GM18858 (cell line): ENCODE measurements at regions not wholly inside any gene's neighbourhood (a gene's known extent, or its start where the extent isn't known, plus 50 kb on each side); places are given as distances from the start of the nearest gene placed in this dataset.
A peak's percentile ranks its signal among the peaks of the same experiment; 100 is the strongest.
"Not testable (repeated sequence)": the region's sequence is repeated elsewhere in the genome, so short reads cannot be mapped to it uniquely, and the experiment has no call there.

Source experiments
- ATAC-seq: cut with Tn5 transposase; IDR thresholded peaks from one replicate; pipeline ENCODE4 v1.9.1; 2021; ENCODE audit not compliant: unreplicated experiment

GRCh38 chr13:111064661-111065060 lies 50.4 kb upstream of the ARHGEF7 start:
- ATAC-seq: no peak

GRCh38 chr13:111062966-111063365 lies 52.1 kb upstream of the ARHGEF7 start:
- no peak for ATAC-seq

DNA sequence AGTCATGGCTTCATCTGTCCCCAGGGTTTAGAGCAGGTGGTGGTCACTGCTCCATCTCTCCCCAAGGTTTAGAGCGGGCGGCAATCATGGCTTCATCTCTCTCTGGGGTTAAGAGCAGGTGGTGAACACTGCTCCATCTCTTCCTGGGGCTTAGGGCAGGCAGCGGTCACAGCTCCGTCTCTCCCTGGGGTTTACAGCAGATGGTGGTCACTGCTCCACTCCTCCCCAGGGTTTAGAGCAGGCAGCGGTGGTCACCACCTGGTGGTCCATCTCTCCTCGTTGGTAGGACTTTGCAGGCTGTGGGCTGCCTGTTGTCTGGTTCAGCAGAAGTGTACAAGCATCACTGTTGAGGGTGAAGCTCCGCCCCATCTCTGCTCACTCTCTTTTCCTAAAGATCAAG lies 52.8 kb upstream of the ARHGEF7 start:
- no peak for ATAC-seq

GRCh38 chr13:111061358-111062045 lies 53.6 kb upstream of the ARHGEF7 start:
- no peak for ATAC-seq

DNA sequence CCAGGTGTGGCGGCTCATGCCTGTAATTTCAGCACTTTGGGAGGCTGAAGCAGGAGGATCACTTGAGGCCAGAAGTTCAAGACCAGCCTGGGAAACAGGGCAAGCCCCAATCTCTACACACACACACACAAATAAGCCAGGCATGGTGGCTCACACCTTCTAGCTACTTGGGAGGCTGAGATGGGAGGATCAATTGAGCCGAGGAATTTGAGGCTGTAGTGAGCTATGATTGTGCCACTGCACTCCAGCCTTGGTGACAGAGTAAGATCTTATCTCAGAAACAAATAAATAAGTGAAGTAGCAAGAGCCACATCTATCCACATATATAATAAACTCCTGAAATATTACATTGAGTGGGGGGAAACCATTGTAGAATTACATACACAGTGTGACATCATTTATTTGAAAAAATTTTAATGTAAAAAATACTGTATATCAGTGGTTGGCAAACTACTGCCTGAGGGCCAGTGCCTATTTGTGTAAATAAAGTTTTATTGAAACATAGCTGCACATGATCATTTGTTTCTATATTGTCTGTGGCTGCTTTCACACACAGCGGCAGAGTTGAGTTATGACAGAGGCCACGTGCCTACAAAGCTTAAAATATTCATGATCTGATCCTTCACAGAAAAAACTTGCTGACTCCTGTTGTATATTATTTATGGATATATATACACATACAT lies 54.7 kb upstream of the ARHGEF7 start:
- ATAC-seq: no peak

GRCh38 chr13:111058796-111059506 lies 56.2 kb upstream of the ARHGEF7 start:
- no peak for ATAC-seq

GRCh38 chr13:111058339-111058738 lies 56.8 kb upstream of the ARHGEF7 start:
- ATAC-seq: not testable (repeated sequence)

DNA sequence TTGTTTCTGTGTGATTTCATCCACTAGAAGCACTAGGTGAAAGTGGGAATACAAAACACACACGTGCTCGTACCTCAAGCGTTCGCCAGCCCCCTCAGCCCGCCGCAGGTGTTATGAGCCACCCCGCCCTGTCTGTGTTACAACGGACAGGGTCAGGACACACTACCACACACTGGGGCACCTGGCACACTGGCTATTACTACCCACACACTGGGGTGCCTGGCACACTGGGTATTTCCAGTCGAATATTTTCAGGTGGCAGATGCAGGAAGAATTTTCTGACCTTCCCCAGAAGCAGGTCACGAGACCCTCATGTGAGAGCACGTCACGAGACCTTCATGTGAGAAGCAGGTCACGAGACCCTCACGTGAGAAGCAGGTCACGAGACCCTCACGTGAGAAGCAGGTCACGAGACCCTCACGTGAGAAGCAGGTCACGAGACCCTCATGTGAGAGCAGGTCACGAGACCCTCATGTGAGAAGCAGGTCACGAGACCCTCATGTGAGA lies 63.3 kb upstream of the ARHGEF7 start:
- ATAC-seq: not testable (repeated sequence)

GRCh38 chr13:111051041-111051725 lies 63.9 kb upstream of the ARHGEF7 start:
- no peak for ATAC-seq

DNA sequence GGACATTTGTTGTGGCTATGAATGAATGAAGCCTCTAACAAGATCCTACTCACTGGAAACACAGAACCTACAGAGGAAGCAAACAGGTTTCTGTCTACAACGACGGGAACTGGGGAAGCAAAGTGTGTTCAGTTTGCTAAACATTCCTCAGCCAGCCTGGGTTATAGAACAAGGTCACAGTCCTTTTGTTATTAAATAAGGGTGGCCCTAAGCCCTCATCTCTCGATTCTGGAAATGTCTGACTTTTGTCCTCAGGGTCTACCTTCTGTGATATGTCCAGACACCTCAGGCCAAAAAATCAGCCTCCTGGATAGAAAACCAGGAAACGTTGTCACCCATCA lies 64.6 kb upstream of the ARHGEF7 start:
- no peak for ATAC-seq

DNA sequence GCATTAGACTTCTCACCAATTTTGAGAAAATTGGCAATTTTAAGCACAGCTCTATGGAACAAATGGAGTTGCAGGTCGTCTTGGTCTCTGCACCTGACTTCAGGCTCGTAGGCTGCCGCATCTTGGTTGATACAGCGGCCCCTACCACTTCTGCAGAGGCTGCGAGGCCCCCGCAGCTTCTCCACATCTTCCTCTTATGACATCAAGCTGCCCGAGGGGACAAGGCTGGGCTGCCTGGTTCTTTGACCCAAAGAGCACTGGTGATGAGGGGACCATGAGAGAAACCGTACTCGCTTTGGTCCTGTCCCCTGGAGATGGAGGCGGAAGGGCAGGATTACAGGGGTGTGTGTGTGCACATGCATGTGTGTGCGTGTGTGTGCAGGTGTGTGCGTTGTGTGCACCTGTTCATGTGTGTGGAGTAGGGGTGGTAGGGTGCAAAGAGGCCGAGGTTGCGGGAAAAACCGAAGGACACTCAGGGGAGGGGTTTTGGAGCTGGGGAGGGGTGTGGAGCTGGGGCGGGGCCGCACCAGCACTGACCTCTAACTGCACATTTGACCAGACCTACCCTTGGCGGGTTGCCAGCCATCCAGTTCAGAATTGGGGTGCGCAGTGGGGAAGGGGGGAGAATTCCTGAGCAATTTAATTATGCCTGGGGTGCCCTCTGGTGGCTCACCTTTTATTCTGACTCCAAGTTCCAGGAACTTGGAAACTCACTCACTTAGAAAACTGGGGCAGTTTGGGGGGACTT lies 65.1 kb upstream of the ARHGEF7 start:
- no peak for ATAC-seq

DNA sequence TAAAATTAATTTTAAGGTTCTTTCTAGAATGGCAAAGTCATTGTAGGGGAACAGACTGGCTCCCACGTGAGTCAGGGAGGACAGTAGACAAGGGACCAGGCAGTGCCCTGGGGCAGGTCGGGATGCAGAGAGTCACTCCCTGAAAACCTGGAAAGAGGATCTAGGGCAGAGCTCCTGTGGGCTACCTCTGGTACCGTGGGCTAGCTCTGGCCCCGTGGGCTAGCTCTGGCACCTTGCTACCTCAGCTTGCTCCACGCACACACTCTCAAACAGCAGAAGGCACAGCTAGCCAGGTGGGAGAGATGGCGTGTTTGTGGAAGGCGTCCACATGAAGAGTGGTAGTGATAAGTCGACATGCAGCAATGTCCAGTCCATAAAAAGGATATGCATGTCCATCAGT lies 66.7 kb upstream of the ARHGEF7 start:
- ATAC-seq: no peak

DNA sequence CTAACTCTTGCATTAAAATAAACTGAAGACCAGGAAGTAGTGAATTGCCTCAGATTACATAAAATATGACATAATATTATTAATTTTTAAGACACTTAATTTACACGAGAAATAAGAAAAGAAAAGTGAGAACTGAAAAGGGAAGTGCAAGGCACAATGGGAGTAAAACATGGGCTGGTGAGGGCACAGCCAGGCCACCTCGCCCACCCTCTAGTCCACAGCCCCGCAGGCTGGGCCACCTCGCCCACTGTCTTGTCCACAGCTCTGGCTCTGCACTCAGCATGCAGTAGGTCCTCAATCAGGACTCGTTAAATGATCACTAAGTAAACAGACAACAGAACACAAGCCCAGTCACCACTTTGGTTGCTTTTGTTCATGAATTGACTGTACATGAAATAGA lies 67.8 kb upstream of the ARHGEF7 start:
- ATAC-seq: no peak

- peak; percentile 57 for ATAC-seq
These were observed 68.4 kb upstream of the ARHGEF7 start for GRCh38 chr13:111046590-111047141.

- ATAC-seq: no peak
These were observed 69.9 kb upstream of the ARHGEF7 start for GRCh38 chr13:111045170-111045569.

GRCh38 chr13:111044087-111044830 lies 70.9 kb upstream of the ARHGEF7 start:
- no peak for ATAC-seq

DNA sequence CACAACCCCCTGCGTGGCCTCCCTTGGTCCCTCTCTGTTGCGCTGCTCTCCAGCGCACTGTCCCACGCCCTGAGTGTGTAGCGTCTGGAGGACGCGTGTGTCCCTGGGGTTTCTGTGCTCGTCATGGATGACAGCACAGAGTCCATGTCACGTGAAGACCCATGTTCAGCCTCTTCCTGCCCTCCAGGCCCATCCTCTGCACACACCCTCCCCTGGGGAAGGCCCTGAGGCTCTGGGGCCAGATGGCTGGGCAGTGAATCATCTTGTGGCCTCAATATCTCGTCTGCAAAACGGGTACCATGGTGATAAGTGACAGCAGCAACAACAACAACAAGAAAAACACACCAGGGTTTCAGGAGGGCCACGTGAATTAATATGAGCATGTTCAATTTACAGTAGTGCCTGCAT lies 71.5 kb upstream of the ARHGEF7 start:
- ATAC-seq: no peak

DNA sequence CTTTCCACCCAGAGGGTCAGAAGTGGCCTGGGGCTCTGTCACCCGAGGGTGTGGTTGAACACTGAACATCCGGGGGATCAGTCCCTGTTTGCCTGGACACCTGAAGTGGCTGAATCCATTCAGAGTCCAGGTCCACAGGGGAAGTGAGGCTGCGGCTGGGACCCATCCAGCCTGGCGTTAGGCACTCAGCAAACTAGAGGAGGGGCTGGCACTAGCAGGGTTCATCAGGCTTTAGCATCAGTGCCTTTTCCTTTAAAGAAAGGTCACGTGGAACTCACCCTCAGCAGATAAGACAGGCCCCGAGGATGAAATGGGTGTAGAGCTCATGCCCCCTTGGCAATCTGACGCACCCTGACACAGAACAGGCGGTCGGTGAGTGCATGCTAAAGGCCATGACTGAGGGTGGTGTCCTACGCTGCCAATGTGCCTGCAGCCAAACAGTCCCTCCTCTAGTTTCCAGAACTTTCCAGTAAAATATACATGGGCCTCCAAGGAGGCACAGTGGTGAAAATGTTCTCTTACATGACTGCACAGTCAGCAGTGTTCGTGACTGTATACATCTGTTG lies 72.4 kb upstream of the ARHGEF7 start:
- no peak for ATAC-seq

- no peak for ATAC-seq
These were observed 74.3 kb upstream of the ARHGEF7 start for GRCh38 chr13:111040830-111041229.
